ENCODE measurements at regions not wholly inside any gene's neighbourhood (a gene's known extent, or its start where the extent isn't known, plus 50 kb on each side); places are given as distances from the start of the nearest gene placed in this dataset.

- Mint-ChIP-seq H3K36me3 (no peaks in the 10 kb centered on the region), H3K27me3 (no peaks in the 10 kb centered on the region), H3K9me3 (peaks cover 10 to 13% of the 10 kb centered on the region in 2 donors), H3K4me1 (no peaks in the 10 kb centered on the region), H3K27ac (no peak overlapping the region), H3K4me3 (no peak overlapping the region)
- ATAC-seq (replicated peaks) (no peak), DNase-seq (no peak)
Observed at GRCh38 chr9:118721276-118721675, 648.0 kb downstream of the BRINP1 start.

- Mint-ChIP-seq H3K27ac (no peak overlapping the region), H3K36me3 (no peaks in the 10 kb centered on the region), H3K4me1 (no peaks in the 10 kb centered on the region), H3K4me3 (no peak overlapping the region), H3K9me3 (peaks cover 10 to 13% of the 10 kb centered on the region in 2 donors), H3K27me3 (no peaks in the 10 kb centered on the region)
- ATAC-seq (replicated peaks): no peak
- DNase-seq: no peak
Observed at GRCh38 chr9:118721923-118722322, 647.3 kb downstream of the BRINP1 start.

- no peak overlapping the region for H3K27ac Mint-ChIP-seq
- H3K36me3 Mint-ChIP-seq: no peaks in the 10 kb centered on the region
- no peaks in the 10 kb centered on the region for H3K4me1 Mint-ChIP-seq
- H3K27me3 Mint-ChIP-seq: peaks cover 0 to 12% of the 10 kb centered on the region in 2 donors
- ATAC-seq (replicated peaks) (no peak), DNase-seq (no peak)
- H3K9me3 Mint-ChIP-seq: peaks cover 4 to 9% of the 10 kb centered on the region in 2 donors
- H3K4me3 Mint-ChIP-seq: no peak overlapping the region
Observed at GRCh38 chr9:118729981-118730380, 639.3 kb downstream of the BRINP1 start.

- no peak overlapping the region for H3K27ac Mint-ChIP-seq
- ATAC-seq (replicated peaks) (no peak), DNase-seq (no peak)
- H3K4me1 Mint-ChIP-seq: no peaks in the 10 kb centered on the region
- H3K27me3 Mint-ChIP-seq: peaks cover 0 to 11% of the 10 kb centered on the region in 2 donors
- H3K9me3 Mint-ChIP-seq: peaks cover 12 to 13% of the 10 kb centered on the region in 2 donors
- no peaks in the 10 kb centered on the region for H3K36me3 Mint-ChIP-seq
- H3K4me3 Mint-ChIP-seq: no peak overlapping the region
Observed at GRCh38 chr9:118732998-118733397, 636.2 kb downstream of the BRINP1 start.

GRCh38 chr9:118734696-118735095 lies 634.5 kb downstream of the BRINP1 start:
- Mint-ChIP-seq H3K36me3 (no peaks in the 10 kb centered on the region), H3K27me3 (peaks cover 0 to 6% of the 10 kb centered on the region in 2 donors), H3K4me3 (no peak overlapping the region), H3K4me1 (no peaks in the 10 kb centered on the region), H3K9me3 (peaks cover 12 to 13% of the 10 kb centered on the region in 2 donors), H3K27ac (no peak overlapping the region)
- DNase-seq (no peak), ATAC-seq (replicated peaks) (no peak)

- no peak for ATAC-seq (replicated peaks)
Observed at GRCh38 chr9:118736406-118736805, 632.8 kb downstream of the BRINP1 start.

GRCh38 chr9:118751077-118751847 lies 618.0 kb downstream of the BRINP1 start:
- no peak for DNase-seq
- Mint-ChIP-seq H3K4me3 (no peak overlapping the region), H3K36me3 (no peaks in the 10 kb centered on the region), H3K9me3 (peaks cover 5 to 15% of the 10 kb centered on the region in 2 donors), H3K4me1 (no peaks in the 10 kb centered on the region), H3K27me3 (no peaks in the 10 kb centered on the region), H3K27ac (no peak overlapping the region)
- no peak for ATAC-seq (replicated peaks)

More at GRCh38 chr9:118736406-118736805, 632.8 kb downstream of the BRINP1 start:
- no peak overlapping the region for H3K4me3 Mint-ChIP-seq
- no peaks in the 10 kb centered on the region for H3K4me1 Mint-ChIP-seq
- H3K27ac Mint-ChIP-seq: no peak overlapping the region
- no peaks in the 10 kb centered on the region for H3K36me3 Mint-ChIP-seq
- no peak for DNase-seq
- H3K9me3 Mint-ChIP-seq: peaks cover 12 to 13% of the 10 kb centered on the region in 2 donors
- peaks cover 0 to under 1% of the 10 kb centered on the region in 2 donors for H3K27me3 Mint-ChIP-seq

DNA sequence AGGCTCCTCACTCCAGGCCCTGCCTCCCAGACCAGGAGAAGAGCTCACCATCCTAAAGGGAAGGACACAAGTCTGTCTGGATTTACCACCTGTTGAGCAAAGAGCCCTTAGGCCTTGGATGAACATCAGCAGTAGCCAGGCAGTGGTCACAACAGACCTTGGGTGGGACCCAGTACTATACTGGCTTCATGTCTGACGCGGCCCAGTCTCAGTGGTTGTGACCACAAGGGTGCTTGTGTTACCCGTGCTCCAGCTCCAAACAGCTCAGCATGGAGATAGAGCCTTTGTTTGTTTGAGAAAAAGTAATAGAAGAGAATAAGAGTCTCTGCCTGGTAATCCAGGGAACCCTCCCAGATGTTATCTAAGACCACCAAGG lies 617.4 kb downstream of the BRINP1 start:
- peaks cover 5 to 15% of the 10 kb centered on the region in 2 donors for H3K9me3 Mint-ChIP-seq
- no peaks in the 10 kb centered on the region for H3K27me3 Mint-ChIP-seq
- no peaks in the 10 kb centered on the region for H3K36me3 Mint-ChIP-seq
- no peak for ATAC-seq (replicated peaks)
- no peak overlapping the region for H3K4me3 Mint-ChIP-seq
- H3K4me1 Mint-ChIP-seq: no peaks in the 10 kb centered on the region
- no peak for DNase-seq
- no peak overlapping the region for H3K27ac Mint-ChIP-seq

DNA sequence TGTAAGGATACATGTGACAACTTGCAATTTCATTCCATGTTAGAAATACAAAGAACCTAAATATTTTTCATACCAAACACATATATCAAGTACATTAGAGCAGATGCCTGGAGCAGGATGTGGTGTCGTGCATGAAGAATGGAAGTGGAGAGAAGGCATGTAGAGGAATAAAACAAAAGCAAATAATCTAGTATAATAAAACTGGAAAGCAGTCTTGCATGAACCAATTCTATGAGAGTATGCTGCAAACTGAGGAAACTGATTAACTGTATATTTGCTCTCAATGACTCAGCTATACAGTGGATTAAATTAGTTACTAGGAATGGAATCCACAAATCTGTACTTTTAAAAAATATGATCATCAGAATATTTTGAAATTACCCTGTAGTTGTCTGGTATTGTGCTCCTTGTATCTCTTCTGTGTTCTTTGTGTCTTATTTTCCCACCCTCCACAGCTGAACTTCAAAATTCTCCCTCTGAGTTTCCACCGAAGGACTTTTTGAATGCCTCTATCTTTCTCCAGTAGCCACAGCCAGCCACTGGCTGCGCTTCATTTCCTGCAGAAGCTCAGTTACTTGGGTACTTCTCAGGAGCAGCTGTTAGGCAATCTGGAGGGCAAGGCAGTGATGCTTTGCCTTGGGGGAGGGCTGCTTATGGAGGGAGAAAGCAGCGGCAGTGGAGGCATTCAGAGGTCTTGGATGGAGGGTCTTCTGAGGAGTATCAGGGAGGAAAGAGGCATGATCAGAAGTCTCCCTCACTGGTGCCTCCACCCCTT lies 608.0 kb downstream of the BRINP1 start:
- no peaks in the 10 kb centered on the region for H3K4me1 Mint-ChIP-seq
- no peak for ATAC-seq (replicated peaks)
- no peaks in the 10 kb centered on the region for H3K27me3 Mint-ChIP-seq
- DNase-seq: no peak
- peaks cover 4 to 9% of the 10 kb centered on the region in 2 donors for H3K9me3 Mint-ChIP-seq
- no peak overlapping the region for H3K27ac Mint-ChIP-seq
- no peaks in the 10 kb centered on the region for H3K36me3 Mint-ChIP-seq
- H3K4me3 Mint-ChIP-seq: no peak overlapping the region

GRCh38 chr9:118767571-118767970 lies 601.7 kb downstream of the BRINP1 start:
- H3K27me3 Mint-ChIP-seq: no peaks in the 10 kb centered on the region
- H3K27ac Mint-ChIP-seq: no peak overlapping the region
- H3K9me3 Mint-ChIP-seq: peaks cover 4% of the 10 kb centered on the region in 2 donors
- DNase-seq (no peak), ATAC-seq (replicated peaks) (no peak)
- no peaks in the 10 kb centered on the region for H3K36me3 Mint-ChIP-seq
- no peaks in the 10 kb centered on the region for H3K4me1 Mint-ChIP-seq
- no peak overlapping the region for H3K4me3 Mint-ChIP-seq

DNA sequence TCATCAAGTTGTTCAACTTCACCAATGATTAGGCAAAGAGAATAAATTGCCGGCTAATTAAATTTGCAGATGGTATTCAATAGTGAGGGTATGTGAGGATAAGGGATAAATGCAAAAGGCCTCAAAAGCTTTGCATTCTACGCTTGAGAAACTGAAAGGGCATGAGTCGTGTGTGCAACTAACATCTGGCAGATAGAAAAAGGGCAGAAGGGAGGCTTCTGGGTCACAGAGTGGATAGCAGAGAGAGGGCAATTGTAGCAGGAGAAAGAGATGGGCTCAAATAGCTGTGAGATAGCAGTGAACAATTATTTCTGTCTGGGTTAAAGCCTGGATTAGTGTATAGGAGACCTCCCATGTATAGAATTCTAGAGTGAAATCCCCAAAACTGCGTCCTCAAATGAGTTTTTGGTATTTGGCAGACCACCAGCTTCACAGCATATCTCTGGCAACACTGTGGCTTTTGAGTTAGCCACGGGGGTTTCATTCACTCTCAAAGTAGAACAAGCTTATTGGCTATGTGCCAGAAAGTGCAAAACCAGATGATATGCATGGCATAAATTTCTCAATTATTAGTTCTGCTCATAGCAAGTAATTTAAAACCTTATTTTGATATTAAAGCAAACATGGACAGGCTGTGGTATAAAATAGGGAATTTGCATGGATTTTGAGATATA lies 586.3 kb downstream of the BRINP1 start:
- Mint-ChIP-seq H3K4me1 (no peaks in the 10 kb centered on the region), H3K27me3 (no peaks in the 10 kb centered on the region), H3K4me3 (no peak overlapping the region), H3K36me3 (no peaks in the 10 kb centered on the region), H3K9me3 (peaks cover 0 to 5% of the 10 kb centered on the region in 2 donors), H3K27ac (no peak overlapping the region)
- ATAC-seq (replicated peaks) (no peak), DNase-seq (no peak)

DNA sequence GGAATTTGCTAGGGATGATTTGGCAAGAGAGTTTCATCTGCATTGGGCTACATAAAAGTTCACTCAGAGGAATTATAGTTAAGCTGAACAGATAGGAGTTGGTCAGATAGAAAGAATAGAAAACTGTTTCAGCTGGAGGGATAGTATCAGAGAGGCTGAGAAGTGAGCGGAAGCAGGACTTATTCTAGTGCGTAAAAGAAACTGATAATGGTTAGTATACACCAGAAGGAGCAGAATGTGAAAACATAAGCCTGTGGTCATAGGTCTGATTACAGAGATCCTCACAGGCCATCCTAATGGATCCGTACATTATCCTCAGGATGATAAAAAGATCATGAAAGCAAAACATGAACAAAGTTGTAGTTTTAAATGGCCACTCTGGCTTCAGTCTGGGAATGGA lies 585.2 kb downstream of the BRINP1 start:
- peaks cover 0 to 5% of the 10 kb centered on the region in 2 donors for H3K9me3 Mint-ChIP-seq
- ATAC-seq (replicated peaks): no peak
- no peaks in the 10 kb centered on the region for H3K36me3 Mint-ChIP-seq
- H3K4me1 Mint-ChIP-seq: no peaks in the 10 kb centered on the region
- no peak for DNase-seq
- H3K4me3 Mint-ChIP-seq: no peak overlapping the region
- H3K27me3 Mint-ChIP-seq: no peaks in the 10 kb centered on the region
- no peak overlapping the region for H3K27ac Mint-ChIP-seq

DNA sequence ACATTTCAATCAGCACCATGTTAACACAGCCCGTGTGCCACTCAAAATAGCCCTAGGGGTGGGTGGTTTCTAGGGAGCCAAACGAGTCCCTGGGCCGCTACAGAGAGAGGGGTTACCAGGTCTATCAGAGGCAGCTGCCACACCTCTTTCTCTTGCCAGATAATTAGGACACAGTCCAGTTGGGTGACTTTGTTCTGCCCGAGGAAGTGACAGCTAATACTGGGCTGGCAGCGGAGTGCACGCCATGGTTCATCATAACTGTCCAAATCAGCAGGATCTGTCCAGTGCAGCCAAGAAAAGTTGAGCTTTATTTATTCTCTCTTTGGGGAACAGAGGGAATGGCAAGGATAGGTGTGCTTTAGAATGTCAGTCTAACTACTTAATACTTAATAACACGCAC lies 583.8 kb downstream of the BRINP1 start:
- ATAC-seq (replicated peaks) (no peak), DNase-seq (no peak)
- Mint-ChIP-seq H3K4me3 (no peak overlapping the region), H3K27ac (no peak overlapping the region), H3K9me3 (peaks cover 0 to 5% of the 10 kb centered on the region in 2 donors), H3K4me1 (no peaks in the 10 kb centered on the region), H3K36me3 (no peaks in the 10 kb centered on the region), H3K27me3 (no peaks in the 10 kb centered on the region)

DNA sequence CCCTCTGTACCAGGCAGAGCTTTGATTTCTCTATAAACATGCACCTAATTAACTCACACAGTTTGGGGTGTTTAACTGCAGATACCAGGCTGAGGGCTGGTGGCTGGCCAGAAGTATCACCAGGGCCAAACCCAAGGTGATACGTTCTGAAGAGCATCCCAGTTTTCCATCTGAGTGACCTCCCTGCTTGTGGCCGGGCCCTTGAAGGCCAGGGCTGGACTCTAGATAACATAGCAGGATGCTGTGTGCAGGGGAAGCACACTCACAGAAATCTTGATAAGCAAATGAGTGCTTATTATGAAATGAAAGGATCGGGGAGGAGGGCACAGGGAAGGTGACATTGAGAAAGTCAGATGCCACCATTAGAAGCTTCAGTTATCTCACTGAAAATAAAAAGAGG lies 582.4 kb downstream of the BRINP1 start:
- no peak for ATAC-seq (replicated peaks)
- peaks cover 0 to 5% of the 10 kb centered on the region in 2 donors for H3K9me3 Mint-ChIP-seq

More for the DNA sequence above, 582.4 kb downstream of the BRINP1 start:
- Mint-ChIP-seq H3K27me3 (no peaks in the 10 kb centered on the region), H3K4me1 (no peaks in the 10 kb centered on the region), H3K36me3 (no peaks in the 10 kb centered on the region), H3K4me3 (no peak overlapping the region), H3K27ac (no peak overlapping the region)
- DNase-seq: no peak
